ENCODE measurements at regions not wholly inside any gene's neighbourhood (a gene's known extent, or its start where the extent isn't known, plus 50 kb on each side); places are given as distances from the start of the nearest gene placed in this dataset.

DNA sequence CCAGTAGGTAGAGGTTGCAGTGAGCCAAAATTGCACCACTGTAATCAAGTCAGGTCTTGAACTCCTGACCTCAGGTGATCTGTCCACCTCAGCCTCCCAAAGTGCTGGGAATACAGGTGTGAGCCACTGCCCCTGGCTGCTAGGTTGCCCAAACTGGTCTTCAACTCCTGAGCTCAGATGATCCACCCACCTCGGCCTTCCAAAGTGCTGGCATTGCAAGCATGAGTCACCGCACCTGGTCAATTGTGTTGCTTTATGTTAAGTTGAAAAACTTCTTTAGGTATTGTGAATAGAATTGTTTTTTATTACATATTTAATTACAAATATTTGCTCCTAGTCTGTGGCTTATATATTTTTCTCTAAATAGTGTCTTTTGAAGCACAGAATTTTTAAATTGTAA is 80.5 kb downstream of the PRKAB2 start:
- intact Hi-C loops (cut with DNase I; ENCODE audit: low total_unique reads) = no loop called here
- H3K27me3 ChIP-seq (replicated peaks in 1 of 7) = no peaks in the 10 kb centered on the region
- 93 to 98% (median 95%) methylated on average over 2 of the region's 2 CpGs for WGBS, 5 donors
- H3K36me3 ChIP-seq = no peaks in the 10 kb centered on the region
- H3K27ac ChIP-seq = no peak overlapping the region
- no peak for DNase-seq
- H3K9me3 ChIP-seq = peaks cover 0 to 15% (median 8%) of the 10 kb centered on the region in 8 donors
- TF ChIP-seq POLR2A (IDR thresholded peaks at IDR 0.05) = no peak
- TF ChIP-seq POLR2AphosphoS5 (IDR thresholded peaks at IDR 0.05) = no peak
- TF ChIP-seq, protein P1, sequence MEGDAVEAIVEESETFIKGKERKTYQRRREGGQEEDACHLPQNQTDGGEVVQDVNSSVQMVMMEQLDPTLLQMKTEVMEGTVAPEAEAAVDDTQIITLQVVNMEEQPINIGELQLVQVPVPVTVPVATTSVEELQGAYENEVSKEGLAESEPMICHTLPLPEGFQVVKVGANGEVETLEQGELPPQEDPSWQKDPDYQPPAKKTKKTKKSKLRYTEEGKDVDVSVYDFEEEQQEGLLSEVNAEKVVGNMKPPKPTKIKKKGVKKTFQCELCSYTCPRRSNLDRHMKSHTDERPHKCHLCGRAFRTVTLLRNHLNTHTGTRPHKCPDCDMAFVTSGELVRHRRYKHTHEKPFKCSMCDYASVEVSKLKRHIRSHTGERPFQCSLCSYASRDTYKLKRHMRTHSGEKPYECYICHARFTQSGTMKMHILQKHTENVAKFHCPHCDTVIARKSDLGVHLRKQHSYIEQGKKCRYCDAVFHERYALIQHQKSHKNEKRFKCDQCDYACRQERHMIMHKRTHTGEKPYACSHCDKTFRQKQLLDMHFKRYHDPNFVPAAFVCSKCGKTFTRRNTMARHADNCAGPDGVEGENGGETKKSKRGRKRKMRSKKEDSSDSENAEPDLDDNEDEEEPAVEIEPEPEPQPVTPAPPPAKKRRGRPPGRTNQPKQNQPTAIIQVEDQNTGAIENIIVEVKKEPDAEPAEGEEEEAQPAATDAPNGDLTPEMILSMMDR (IDR thresholded peaks at IDR 0.05 in 8 of 11, conservative IDR thresholded peaks at IDR 0.05 in 3 of 11) = no peak
- H3K4me3 ChIP-seq = no peak overlapping the region
- no peaks in the 10 kb centered on the region for H3K4me1 ChIP-seq

DNA sequence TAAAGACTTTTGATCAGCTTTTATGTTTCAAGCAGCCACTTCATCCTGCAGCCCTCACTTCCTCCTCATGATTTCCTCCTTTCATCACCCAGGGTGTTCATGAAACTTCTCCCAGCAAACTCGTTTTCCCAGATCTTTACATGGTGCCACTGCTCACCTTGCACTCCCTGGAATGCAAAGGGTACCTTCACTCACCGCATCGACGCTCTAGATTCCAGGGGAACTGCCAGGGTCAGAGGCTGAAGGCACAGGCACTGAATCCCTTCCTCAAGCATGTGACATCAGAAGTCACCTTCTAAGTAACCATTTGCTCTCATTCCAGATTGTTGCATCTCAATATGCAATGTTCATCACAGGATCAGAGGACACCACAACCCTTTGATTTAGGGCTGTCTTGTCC is 82.8 kb downstream of the PRKAB2 start:
- H3K27ac ChIP-seq = no peak overlapping the region
- TF ChIP-seq POLR2A (IDR thresholded peaks at IDR 0.05) (no peak), POLR2AphosphoS5 (IDR thresholded peaks at IDR 0.05) (no peak)
- TF ChIP-seq, protein P1 (IDR thresholded peaks at IDR 0.05 in 8 of 11, conservative IDR thresholded peaks at IDR 0.05 in 3 of 11) = no peak
- H3K9me3 ChIP-seq = peaks cover 0 to 15% (median 8%) of the 10 kb centered on the region in 8 donors
- H3K27me3 ChIP-seq (replicated peaks in 1 of 7) = peaks cover 0 to 18% (median 4%) of the 10 kb centered on the region in 7 donors
- no peak overlapping the region for H3K4me3 ChIP-seq
- H3K4me1 ChIP-seq = peaks cover 0 to 11% (median 8%) of the 10 kb centered on the region in 6 donors
- intact Hi-C loops (cut with DNase I; ENCODE audit: low total_unique reads) = no loop called here
- WGBS, 5 donors = 48 to 59% (median 49%) methylated on average over 4 of the region's 4 CpGs
- H3K36me3 ChIP-seq = no peaks in the 10 kb centered on the region
- DNase-seq = no peak

DNA sequence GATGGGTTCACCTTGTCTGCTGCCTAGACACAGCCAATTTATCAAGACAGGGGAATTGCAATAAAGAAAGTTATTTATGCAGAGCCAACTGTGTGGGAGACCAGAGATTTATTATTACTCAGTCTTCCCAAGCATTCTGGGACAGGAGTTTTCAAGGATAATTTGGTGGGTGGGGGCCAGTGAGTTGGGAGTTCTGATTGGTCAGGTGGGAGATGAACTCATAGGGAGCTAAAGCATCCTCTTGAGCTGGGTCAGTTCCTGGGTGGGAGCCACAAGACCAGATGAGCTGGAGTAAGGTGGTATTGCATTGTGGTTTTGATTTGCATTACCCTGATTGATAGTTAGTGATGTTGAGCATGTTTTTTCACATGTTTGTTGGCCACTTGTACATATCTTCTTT is 86.1 kb downstream of the PRKAB2 start:
- intact Hi-C loops (cut with DNase I; ENCODE audit: low total_unique reads) = no loop called here
- peaks cover 0 to 15% (median 8%) of the 10 kb centered on the region in 8 donors for H3K9me3 ChIP-seq
- no peaks in the 10 kb centered on the region for H3K36me3 ChIP-seq
- peaks cover 0 to 22% (median 18%) of the 10 kb centered on the region in 6 donors for H3K4me1 ChIP-seq
- DNase-seq = no peak
- peaks cover 0 to 50% (median 21%) of the 10 kb centered on the region in 7 donors for H3K27me3 ChIP-seq (replicated peaks in 1 of 7)
- no peak overlapping the region for H3K27ac ChIP-seq
- TF ChIP-seq POLR2AphosphoS5 (IDR thresholded peaks at IDR 0.05) = no peak
- TF ChIP-seq POLR2A (IDR thresholded peaks at IDR 0.05) = no peak
- TF ChIP-seq, protein P1 (IDR thresholded peaks at IDR 0.05 in 8 of 11, conservative IDR thresholded peaks at IDR 0.05 in 3 of 11) = no peak
- H3K4me3 ChIP-seq = no peak overlapping the region

DNA sequence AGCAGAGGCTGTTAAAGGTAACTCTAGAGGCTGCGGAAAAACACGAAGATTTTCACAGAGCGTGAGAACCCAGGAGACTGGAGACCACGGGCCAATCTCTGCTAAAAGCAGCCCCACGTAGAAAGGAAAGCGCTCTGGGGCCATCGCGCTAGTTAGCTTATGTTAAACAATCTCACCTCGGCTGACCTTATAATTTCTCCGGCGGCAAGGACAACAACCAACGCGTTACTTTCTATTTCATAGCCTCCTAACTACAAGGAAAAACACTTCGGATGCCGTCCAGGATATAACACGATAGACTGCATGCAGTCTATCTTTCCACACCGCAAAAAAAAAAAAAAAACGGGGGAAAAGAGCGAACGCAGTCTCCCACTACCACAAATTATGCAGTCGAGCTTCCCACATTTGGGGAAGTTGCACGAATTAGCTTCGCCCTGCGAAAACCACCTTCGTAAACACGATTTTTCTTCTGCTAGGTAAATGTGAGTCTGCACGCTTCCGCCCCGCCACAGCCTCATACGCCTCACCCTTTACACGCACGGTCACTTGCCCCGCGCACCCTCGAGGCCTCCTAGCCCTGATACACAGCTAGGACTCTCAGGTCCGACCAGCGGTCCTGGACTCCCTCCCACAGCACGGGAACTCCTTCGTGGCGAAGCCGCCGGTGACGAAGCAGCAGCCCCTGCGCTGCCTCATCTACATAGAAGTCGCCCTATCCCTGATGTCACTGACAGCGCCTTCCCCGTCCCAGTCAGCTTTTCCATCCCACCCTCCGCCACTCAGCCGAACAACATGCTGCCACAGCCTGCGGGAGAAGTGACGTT is 87.8 kb downstream of the PRKAB2 start:
- Histone ChIP-seq H3K4me3 (peak overlapping the region; percentile 21 to 67 (median 46)), H3K9me3 (peaks cover 0 to 15% (median 8%) of the 10 kb centered on the region in 8 donors), H3K36me3 (no peaks in the 10 kb centered on the region), H3K27me3 (replicated peaks in 1 of 7) (peaks cover 3 to 67% (median 37%) of the 10 kb centered on the region in 7 donors), H3K4me1 (peaks cover under 1 to 39% (median 33%) of the 10 kb centered on the region in 6 donors), H3K27ac (peak overlapping the region; percentile 22 to 78 (median 62))
- DNase-seq = peak; percentile 84
- intact Hi-C loops (cut with DNase I; ENCODE audit: low total_unique reads) = no loop called here
- WGBS, 5 donors = 0 to 1% (median 1%) methylated on average over 49 to 51 of the region's 51 CpGs
- TF ChIP-seq POLR2AphosphoS5 (IDR thresholded peaks at IDR 0.05) = peak; percentile 79 to 92 (median 92)
- TF ChIP-seq POLR2A (IDR thresholded peaks at IDR 0.05) = no peak
- TF ChIP-seq, protein P1 (IDR thresholded peaks at IDR 0.05 in 8 of 11, conservative IDR thresholded peaks at IDR 0.05 in 3 of 11) = peak in 1 of 11 experiments; percentile 1
